ENCODE measurements at regions not wholly inside any gene's neighbourhood (a gene's known extent, or its start where the extent isn't known, plus 50 kb on each side); places are given as distances from the start of the nearest gene placed in this dataset.
A peak's percentile ranks its signal among the peaks of the same experiment; 100 is the strongest.
"Not testable (repeated sequence)": the region's sequence is repeated elsewhere in the genome, so short reads cannot be mapped to it uniquely, and the experiment has no call there.

GRCh38 chr22:25419247-25420113 is 145.0 kb upstream of the GRK3 start:
- Histone ChIP-seq H3K9me3 (ENCODE audit: control extremely low read depth in 1 of 3, control insufficient read depth in 2 of 3, insufficient read depth in 1 of 3, low read length in 2 of 3) (peaks cover 0 to 5% (median 0%) of the 10 kb centered on the region in 3 donors), H3K4me1 (ENCODE audit: control insufficient read depth in 2 of 2, insufficient read depth in 2 of 2, low read length in 2 of 2) (peaks cover 38 to 40% of the 10 kb centered on the region in 2 donors), H3K4me2 (replicated peaks; ENCODE audit: low read depth, low read length, poor library complexity, severe bottlenecking) (peak overlapping the region; percentile 75), H3K4me3 (ENCODE audit: control extremely low read depth in 1 of 5, extremely low read depth in 1 of 5, insufficient read depth in 1 of 5, low read depth in 2 of 5, low read length in 4 of 5) (peak overlapping the region; percentile 19 to 68 (median 43)), H4K20me1 (ENCODE audit: control insufficient read depth, insufficient read depth, low read length, poor library complexity, severe bottlenecking) (no peaks in the 10 kb centered on the region), H3K27ac (ENCODE audit: low read length in 2 of 2) (no peak overlapping the region), H3K79me2 (ENCODE audit: control insufficient read depth, insufficient read depth, low read length) (no peaks in the 10 kb centered on the region), H2AFZ (ENCODE audit: insufficient read depth, low read depth, low read length, poor library complexity, severe bottlenecking) (peak overlapping the region; percentile 56), H3K27me3 (replicated peaks in 1 of 4; ENCODE audit: control extremely low read depth in 1 of 4, control insufficient read depth in 3 of 4, insufficient read depth in 4 of 4, low read length in 3 of 4) (peaks cover 0 to 45% (median 21%) of the 10 kb centered on the region in 4 experiments), H3K36me3 (replicated peaks in 1 of 2; ENCODE audit: control extremely low read depth in 1 of 2, control insufficient read depth in 1 of 2, extremely low read depth in 1 of 2, insufficient read depth in 2 of 2, low read length in 1 of 2) (no peaks in the 10 kb centered on the region), H3K9ac (ENCODE audit: low read length) (peak overlapping the region; percentile 54)
- H3K4me3 Mint-ChIP-seq = peak overlapping the region; percentile 81
- WGBS (ENCODE audit: insufficient coverage) = 3% methylated on average over 16 of the region's 25 CpGs
- ATAC-seq (ENCODE audit: low read depth) (peak; percentile 49), DNase-seq (peak; percentile 65)
- H3K4me1 Mint-ChIP-seq = peaks cover 34% of the 10 kb centered on the region
- CTCF ChIA-PET = interaction anchor here (0.8 kb wide), 1 partner anchor 11 kb away, joined by 3 read pairs; no protein-coding TSS in a partner anchor
- TF ChIP-seq, protein P1, sequence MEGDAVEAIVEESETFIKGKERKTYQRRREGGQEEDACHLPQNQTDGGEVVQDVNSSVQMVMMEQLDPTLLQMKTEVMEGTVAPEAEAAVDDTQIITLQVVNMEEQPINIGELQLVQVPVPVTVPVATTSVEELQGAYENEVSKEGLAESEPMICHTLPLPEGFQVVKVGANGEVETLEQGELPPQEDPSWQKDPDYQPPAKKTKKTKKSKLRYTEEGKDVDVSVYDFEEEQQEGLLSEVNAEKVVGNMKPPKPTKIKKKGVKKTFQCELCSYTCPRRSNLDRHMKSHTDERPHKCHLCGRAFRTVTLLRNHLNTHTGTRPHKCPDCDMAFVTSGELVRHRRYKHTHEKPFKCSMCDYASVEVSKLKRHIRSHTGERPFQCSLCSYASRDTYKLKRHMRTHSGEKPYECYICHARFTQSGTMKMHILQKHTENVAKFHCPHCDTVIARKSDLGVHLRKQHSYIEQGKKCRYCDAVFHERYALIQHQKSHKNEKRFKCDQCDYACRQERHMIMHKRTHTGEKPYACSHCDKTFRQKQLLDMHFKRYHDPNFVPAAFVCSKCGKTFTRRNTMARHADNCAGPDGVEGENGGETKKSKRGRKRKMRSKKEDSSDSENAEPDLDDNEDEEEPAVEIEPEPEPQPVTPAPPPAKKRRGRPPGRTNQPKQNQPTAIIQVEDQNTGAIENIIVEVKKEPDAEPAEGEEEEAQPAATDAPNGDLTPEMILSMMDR (IDR thresholded peaks at IDR 0.05) = no peak
- no peaks in the 10 kb centered on the region for H3K9me3 Mint-ChIP-seq (ENCODE audit: insufficient read depth)
- POLR2A ChIA-PET = interaction anchor here (0.6 to 1.3 kb wide), 2 partner anchors 28 to 37 kb away, joined by 3 read pairs; no protein-coding TSS in a partner anchor
- H3K27ac Mint-ChIP-seq = peak overlapping the region; percentile 12
- intact Hi-C loops (cut with micrococcal nuclease) = loop anchor here (2.0 kb wide), 2 partner anchors 15 to 57 kb away; no protein-coding TSS in a partner anchor
- H3K27me3 Mint-ChIP-seq = peaks cover 40% of the 10 kb centered on the region

DNA sequence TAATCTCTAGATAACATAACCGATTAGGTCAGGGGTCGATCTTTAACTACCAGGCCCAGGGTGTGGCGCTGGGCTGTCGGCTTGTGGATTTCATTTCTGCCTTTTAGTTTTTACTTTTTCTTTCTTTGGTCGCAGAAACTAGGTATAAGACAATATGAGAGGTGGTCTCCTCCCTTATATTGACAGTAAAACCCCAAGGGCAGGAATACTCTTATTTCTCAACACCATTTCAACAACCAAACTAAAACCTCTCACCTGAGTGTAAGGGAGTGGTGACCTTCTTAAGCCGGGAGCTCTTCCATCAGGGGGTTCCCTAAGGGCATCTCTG is 144.4 kb upstream of the GRK3 start:
- H3K9me3 Mint-ChIP-seq (ENCODE audit: insufficient read depth); H3K79me2 ChIP-seq (ENCODE audit: control insufficient read depth, insufficient read depth, low read length); H3K27ac ChIP-seq (ENCODE audit: low read length in 2 of 2); H3K9me3 ChIP-seq (ENCODE audit: control extremely low read depth in 1 of 3, control insufficient read depth in 2 of 3, insufficient read depth in 1 of 3, low read length in 2 of 3); H4K20me1 ChIP-seq (ENCODE audit: control insufficient read depth, insufficient read depth, low read length, poor library complexity, severe bottlenecking); POLR2A ChIA-PET; H3K27ac Mint-ChIP-seq; H3K9ac ChIP-seq (ENCODE audit: low read length); ATAC-seq (ENCODE audit: low read depth); H3K36me3 ChIP-seq (replicated peaks in 1 of 2; ENCODE audit: control extremely low read depth in 1 of 2, control insufficient read depth in 1 of 2, extremely low read depth in 1 of 2, insufficient read depth in 2 of 2, low read length in 1 of 2): not testable (repeated sequence)
- intact Hi-C loops (cut with micrococcal nuclease) = loop anchor here (2.0 kb wide), 1 partner anchor 57 kb away; no protein-coding TSS in a partner anchor
- Histone ChIP-seq H3K27me3 (replicated peaks in 1 of 4; ENCODE audit: control extremely low read depth in 1 of 4, control insufficient read depth in 3 of 4, insufficient read depth in 4 of 4, low read length in 3 of 4) (peaks cover 0 to 45% (median 21%) of the 10 kb centered on the region in 4 experiments), H2AFZ (ENCODE audit: insufficient read depth, low read depth, low read length, poor library complexity, severe bottlenecking) (peak overlapping the region; percentile 56), H3K4me1 (ENCODE audit: control insufficient read depth in 2 of 2, insufficient read depth in 2 of 2, low read length in 2 of 2) (peaks cover 38 to 40% of the 10 kb centered on the region in 2 donors), H3K4me2 (replicated peaks; ENCODE audit: low read depth, low read length, poor library complexity, severe bottlenecking) (peak overlapping the region; percentile 75), H3K4me3 (ENCODE audit: control extremely low read depth in 1 of 5, extremely low read depth in 1 of 5, insufficient read depth in 1 of 5, low read depth in 2 of 5, low read length in 4 of 5) (peak overlapping the region in 3 of 5 experiments; percentile 19 to 68 (median 44))
- peak; percentile 13 for DNase-seq
- Mint-ChIP-seq H3K27me3 (peaks cover 42% of the 10 kb centered on the region), H3K4me1 (peaks cover 34% of the 10 kb centered on the region), H3K4me3 (peak overlapping the region; percentile 81)
- 50% methylated on average over 1 of the region's 6 CpGs for WGBS (ENCODE audit: insufficient coverage)
- CTCF ChIA-PET = interaction anchor here (0.8 kb wide), 1 partner anchor 11 kb away, joined by 3 read pairs; no protein-coding TSS in a partner anchor

Data from B cell (primary cell).